ENCODE measurements at regions not wholly inside any gene's neighbourhood (a gene's known extent, or its start where the extent isn't known, plus 50 kb on each side); places are given as distances from the start of the nearest gene placed in this dataset.

GRCh38 chr3:152196782-152197181 is 71.9 kb upstream of the MBNL1 start:
- Histone ChIP-seq H3K9me3 (no peaks in the 10 kb centered on the region), H3K27ac (peak overlapping the region; percentile 63), H3K9ac (ENCODE audit: low read depth in 2 of 2, low read length in 2 of 2) (no peak overlapping the region), H3K4me3 (no peak overlapping the region), H3K4me1 (no peaks in the 10 kb centered on the region), H3K27me3 (no peaks in the 10 kb centered on the region), H3K36me3 (no peaks in the 10 kb centered on the region)
- intact Hi-C loops (cut with DNase I) = no loop called here
- no peak for DNase-seq
- TF ChIP-seq CTCF (IDR thresholded peaks at IDR 0.05) = no peak

- H3K27me3 ChIP-seq = no peaks in the 10 kb centered on the region
- no peak overlapping the region for H3K4me3 ChIP-seq
- no peaks in the 10 kb centered on the region for H3K36me3 ChIP-seq
- no peak overlapping the region for H3K9ac ChIP-seq (ENCODE audit: low read depth in 2 of 2, low read length in 2 of 2)
- H3K9me3 ChIP-seq = no peaks in the 10 kb centered on the region
- intact Hi-C loops (cut with DNase I) = no loop called here
- H3K4me1 ChIP-seq = no peaks in the 10 kb centered on the region
- H3K27ac ChIP-seq = peak overlapping the region; percentile 63
- no peak for TF ChIP-seq CTCF (IDR thresholded peaks at IDR 0.05)
- DNase-seq = no peak
Observed at GRCh38 chr3:152197451-152197850, 71.3 kb upstream of the MBNL1 start.

DNA sequence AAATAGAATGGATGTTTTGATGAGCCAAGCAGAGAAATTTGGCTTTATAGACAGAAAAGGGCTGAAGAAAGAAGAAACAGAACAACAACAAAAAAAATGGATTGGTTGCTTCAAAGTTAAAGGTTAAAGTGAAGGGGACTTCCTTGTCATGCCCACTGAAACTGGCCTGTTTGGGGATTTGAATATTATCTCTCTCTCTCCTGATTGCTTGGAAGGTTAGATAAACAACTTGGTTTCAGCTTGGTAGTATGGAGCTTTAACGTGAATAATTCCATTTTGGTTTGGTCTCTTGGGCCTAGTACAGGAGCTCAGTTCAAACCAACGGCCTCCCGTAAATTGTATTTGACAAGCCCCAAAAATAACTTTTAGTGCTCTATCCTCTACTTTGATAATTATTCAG is 70.8 kb upstream of the MBNL1 start:
- Histone ChIP-seq H3K9me3 (no peaks in the 10 kb centered on the region), H3K4me3 (no peak overlapping the region), H3K36me3 (no peaks in the 10 kb centered on the region), H3K27me3 (no peaks in the 10 kb centered on the region), H3K4me1 (no peaks in the 10 kb centered on the region), H3K9ac (ENCODE audit: low read depth in 2 of 2, low read length in 2 of 2) (no peak overlapping the region), H3K27ac (peak overlapping the region; percentile 63)
- no peak for DNase-seq
- TF ChIP-seq CTCF (IDR thresholded peaks at IDR 0.05) = no peak
- intact Hi-C loops (cut with DNase I) = no loop called here

GRCh38 chr3:152198665-152199064 is 70.1 kb upstream of the MBNL1 start:
- H3K36me3 ChIP-seq = no peaks in the 10 kb centered on the region
- DNase-seq = no peak
- no peaks in the 10 kb centered on the region for H3K27me3 ChIP-seq
- H3K27ac ChIP-seq = peak overlapping the region; percentile 63
- no peak overlapping the region for H3K9ac ChIP-seq (ENCODE audit: low read depth in 2 of 2, low read length in 2 of 2)
- no peak for TF ChIP-seq CTCF (IDR thresholded peaks at IDR 0.05)
- intact Hi-C loops (cut with DNase I) = no loop called here
- H3K4me1 ChIP-seq = no peaks in the 10 kb centered on the region
- no peak overlapping the region for H3K4me3 ChIP-seq
- H3K9me3 ChIP-seq = no peaks in the 10 kb centered on the region

- no peak overlapping the region for H3K4me3 ChIP-seq
- H3K4me1 ChIP-seq = no peaks in the 10 kb centered on the region
- H3K27ac ChIP-seq = peak overlapping the region; percentile 63
- no peaks in the 10 kb centered on the region for H3K27me3 ChIP-seq
- H3K9ac ChIP-seq (ENCODE audit: low read depth in 2 of 2, low read length in 2 of 2) = no peak overlapping the region
- no peaks in the 10 kb centered on the region for H3K36me3 ChIP-seq
- DNase-seq = no peak
- intact Hi-C loops (cut with DNase I) = no loop called here
- no peak for TF ChIP-seq CTCF (IDR thresholded peaks at IDR 0.05)
- no peaks in the 10 kb centered on the region for H3K9me3 ChIP-seq
Observed at GRCh38 chr3:152199102-152199840, 69.5 kb upstream of the MBNL1 start.

Measured in colonic mucosa (tissue), 4 donors.